ENCODE measurements at regions not wholly inside any gene's neighbourhood (a gene's known extent, or its start where the extent isn't known, plus 50 kb on each side); places are given as distances from the start of the nearest gene placed in this dataset.

GRCh38 chr2:167678158-167678557 lies 569.2 kb downstream of the STK39 start:
- Histone ChIP-seq H3K27ac (no peak overlapping the region), H3K9me3 (no peaks in the 10 kb centered on the region), H3K36me3 (no peaks in the 10 kb centered on the region), H3K27me3 (no peaks in the 10 kb centered on the region), H3K4me3 (no peak overlapping the region), H3K4me1 (no peaks in the 10 kb centered on the region)
- intact Hi-C loops (cut with DNase I; ENCODE audit: low total_unique reads) (no loop called here), in situ Hi-C loops (cut with MboI; ENCODE audit: low pct_ligation_motif_present in 1 of 4, low pct_unique_long_range_greater_than_20kb in 1 of 4, low sequenced_read_pairs in 3 of 4) (no loop called here)
- TF ChIP-seq EP300 (IDR thresholded peaks at IDR 0.05; ENCODE audit: low read depth) (no peak), POLR2AphosphoS5 (IDR thresholded peaks at IDR 0.05) (no peak), POLR2A (IDR thresholded peaks at IDR 0.05) (no peak)
- TF ChIP-seq, protein P1, sequence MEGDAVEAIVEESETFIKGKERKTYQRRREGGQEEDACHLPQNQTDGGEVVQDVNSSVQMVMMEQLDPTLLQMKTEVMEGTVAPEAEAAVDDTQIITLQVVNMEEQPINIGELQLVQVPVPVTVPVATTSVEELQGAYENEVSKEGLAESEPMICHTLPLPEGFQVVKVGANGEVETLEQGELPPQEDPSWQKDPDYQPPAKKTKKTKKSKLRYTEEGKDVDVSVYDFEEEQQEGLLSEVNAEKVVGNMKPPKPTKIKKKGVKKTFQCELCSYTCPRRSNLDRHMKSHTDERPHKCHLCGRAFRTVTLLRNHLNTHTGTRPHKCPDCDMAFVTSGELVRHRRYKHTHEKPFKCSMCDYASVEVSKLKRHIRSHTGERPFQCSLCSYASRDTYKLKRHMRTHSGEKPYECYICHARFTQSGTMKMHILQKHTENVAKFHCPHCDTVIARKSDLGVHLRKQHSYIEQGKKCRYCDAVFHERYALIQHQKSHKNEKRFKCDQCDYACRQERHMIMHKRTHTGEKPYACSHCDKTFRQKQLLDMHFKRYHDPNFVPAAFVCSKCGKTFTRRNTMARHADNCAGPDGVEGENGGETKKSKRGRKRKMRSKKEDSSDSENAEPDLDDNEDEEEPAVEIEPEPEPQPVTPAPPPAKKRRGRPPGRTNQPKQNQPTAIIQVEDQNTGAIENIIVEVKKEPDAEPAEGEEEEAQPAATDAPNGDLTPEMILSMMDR (IDR thresholded peaks at IDR 0.05), result no peak
- DNase-seq, result no peak
- WGBS, 2 donors (ENCODE audit: low coverage in 1 of 2), result 91 to 97% methylated on average over 3 of the region's 3 CpGs

DNA sequence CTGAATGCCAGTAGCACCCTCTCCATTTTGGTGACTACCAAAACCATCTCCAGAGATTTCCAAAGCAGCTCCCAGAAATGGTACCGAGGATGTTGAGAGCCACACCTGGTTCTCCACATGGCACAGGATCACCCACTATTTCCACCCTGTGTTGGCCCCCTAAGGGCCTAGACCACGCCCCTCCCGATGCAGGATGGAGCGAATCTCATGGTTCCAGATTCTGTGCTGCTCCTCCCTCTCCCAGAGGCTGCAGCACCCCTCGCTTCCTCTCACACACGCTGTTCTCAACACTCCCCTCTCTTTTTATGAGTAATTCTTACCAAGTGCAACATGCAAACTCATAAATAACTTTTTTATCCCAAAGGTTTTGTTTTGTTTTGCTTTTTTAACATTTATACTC lies 571.5 kb downstream of the STK39 start:
- peaks cover 1 to 2% of the 10 kb centered on the region in 2 donors for H3K9me3 ChIP-seq
- TF ChIP-seq POLR2A (IDR thresholded peaks at IDR 0.05), result no peak
- no peak for TF ChIP-seq EP300 (IDR thresholded peaks at IDR 0.05; ENCODE audit: low read depth)
- no peak for TF ChIP-seq POLR2AphosphoS5 (IDR thresholded peaks at IDR 0.05)
- TF ChIP-seq, protein P1 (IDR thresholded peaks at IDR 0.05), result no peak
- no peak overlapping the region for H3K4me3 ChIP-seq
- DNase-seq, result no peak
- in situ Hi-C loops (cut with MboI; ENCODE audit: low pct_ligation_motif_present in 1 of 4, low pct_unique_long_range_greater_than_20kb in 1 of 4, low sequenced_read_pairs in 3 of 4) (no loop called here), intact Hi-C loops (cut with DNase I; ENCODE audit: low total_unique reads) (no loop called here)
- no peaks in the 10 kb centered on the region for H3K36me3 ChIP-seq
- H3K27ac ChIP-seq, result no peak overlapping the region
- H3K27me3 ChIP-seq, result no peaks in the 10 kb centered on the region
- H3K4me1 ChIP-seq, result no peaks in the 10 kb centered on the region
- 70 to 80% methylated on average over 1 to 6 of the region's 6 CpGs for WGBS, 2 donors (ENCODE audit: low coverage in 1 of 2)

- intact Hi-C loops (cut with DNase I; ENCODE audit: low total_unique reads), result no loop called here
- Histone ChIP-seq H3K4me1 (no peaks in the 10 kb centered on the region), H3K36me3 (no peaks in the 10 kb centered on the region), H3K9me3 (peaks cover 16 to 21% of the 10 kb centered on the region in 2 donors), H3K4me3 (no peak overlapping the region), H3K27ac (no peak overlapping the region), H3K27me3 (no peaks in the 10 kb centered on the region)
- WGBS, 2 donors (ENCODE audit: low coverage in 1 of 2), result no CpG with 5 or more reads among the region's 1 CpG
- DNase-seq, result no peak
- TF ChIP-seq EP300 (IDR thresholded peaks at IDR 0.05; ENCODE audit: low read depth) (no peak), POLR2A (IDR thresholded peaks at IDR 0.05) (no peak), POLR2AphosphoS5 (IDR thresholded peaks at IDR 0.05) (no peak)
- TF ChIP-seq, protein P1 (IDR thresholded peaks at IDR 0.05), result no peak
- in situ Hi-C loops (cut with MboI; ENCODE audit: low pct_ligation_motif_present in 1 of 4, low pct_unique_long_range_greater_than_20kb in 1 of 4, low sequenced_read_pairs in 3 of 4), result no loop called here
These were observed 576.8 kb downstream of the STK39 start for GRCh38 chr2:167670588-167670987.

DNA sequence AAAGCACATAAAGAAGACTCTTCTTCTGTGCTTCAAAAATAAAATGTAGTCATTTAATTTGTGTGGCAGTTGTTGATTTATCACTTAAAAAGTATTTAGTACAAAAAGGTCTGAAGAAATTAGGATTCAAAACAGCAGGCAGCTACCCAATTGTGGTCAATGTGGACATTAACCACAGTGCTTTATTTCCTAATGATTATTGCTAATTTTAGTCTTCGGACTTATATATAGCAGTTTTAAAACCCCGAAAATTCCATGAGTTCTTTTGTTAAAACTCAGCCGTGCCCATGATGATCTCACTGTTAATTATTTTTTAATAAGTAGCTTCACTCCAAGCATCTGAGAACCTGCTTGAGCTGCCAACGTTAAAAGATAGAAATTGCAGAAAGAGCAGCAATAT lies 594.3 kb downstream of the STK39 start:
- TF ChIP-seq, protein P1 (IDR thresholded peaks at IDR 0.05), result no peak
- TF ChIP-seq POLR2AphosphoS5 (IDR thresholded peaks at IDR 0.05), result no peak
- H3K27ac ChIP-seq, result no peak overlapping the region
- no peaks in the 10 kb centered on the region for H3K27me3 ChIP-seq
- no peaks in the 10 kb centered on the region for H3K36me3 ChIP-seq
- H3K4me1 ChIP-seq, result no peaks in the 10 kb centered on the region
- in situ Hi-C loops (cut with MboI; ENCODE audit: low pct_ligation_motif_present in 1 of 4, low pct_unique_long_range_greater_than_20kb in 1 of 4, low sequenced_read_pairs in 3 of 4) (no loop called here), intact Hi-C loops (cut with DNase I; ENCODE audit: low total_unique reads) (no loop called here)
- H3K9me3 ChIP-seq, result no peaks in the 10 kb centered on the region
- H3K4me3 ChIP-seq, result no peak overlapping the region
- DNase-seq, result no peak
- 60 to 86% methylated on average over 4 of the region's 4 CpGs for WGBS, 2 donors (ENCODE audit: low coverage in 1 of 2)

Measured in transverse colon (tissue), 4 donors.